HG03442 (cell line): ENCODE measurements at regions not wholly inside any gene's neighbourhood (a gene's known extent, or its start where the extent isn't known, plus 50 kb on each side); places are given as distances from the start of the nearest gene placed in this dataset.

ENCODE experiments used
- ATAC-seq: cut with Tn5 transposase; IDR thresholded peaks from one replicate; pipeline ENCODE4 v1.9.1; 2021; ENCODE audit warnings: mild to moderate bottlenecking, moderate library complexity; ENCODE audit not compliant: unreplicated experiment

DNA sequence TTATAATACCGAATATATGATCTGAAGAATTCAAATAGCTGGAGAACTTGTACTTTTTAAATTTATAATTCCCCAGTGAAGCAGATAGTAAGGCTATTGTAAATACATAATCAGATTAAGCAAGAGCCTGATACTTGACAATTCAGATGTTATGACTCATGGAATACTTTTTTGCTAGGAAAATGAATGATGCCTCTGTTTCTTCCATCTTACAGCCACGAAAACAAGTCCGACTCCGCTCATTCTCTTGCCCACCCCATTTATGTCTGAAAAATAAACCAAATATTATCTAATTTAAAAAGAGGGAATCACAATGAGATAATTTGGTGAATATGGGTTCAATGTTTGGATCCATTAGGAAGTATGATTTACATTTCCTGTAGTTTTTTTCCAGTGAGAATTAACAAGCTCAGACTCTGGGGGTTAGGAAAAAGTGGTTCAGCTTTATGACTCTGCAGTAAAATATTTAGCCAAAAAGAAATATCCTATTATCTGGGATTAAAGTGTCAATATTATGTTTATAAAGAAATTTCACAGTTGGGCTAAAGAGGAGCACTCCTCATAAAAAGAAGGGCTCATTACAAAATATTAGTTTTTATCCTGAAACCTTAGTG, 50.4 kb upstream of the DAB1 start:
- no peak for ATAC-seq
